ENCODE measurements at regions not wholly inside any gene's neighbourhood (a gene's known extent, or its start where the extent isn't known, plus 50 kb on each side); places are given as distances from the start of the nearest gene placed in this dataset.

GRCh38 chr9:12091865-12092527 is 601.2 kb upstream of the TYRP1 start:
- no peak overlapping the region for H3K9ac ChIP-seq (replicated peaks; ENCODE audit: extremely low read depth, insufficient read depth, low read length)
- ChIA-PET CTCF (no interaction called here), POLR2A (no interaction called here)
- intact Hi-C loops (cut with micrococcal nuclease) (no loop called here), dilution Hi-C loops (cut with MboI; ENCODE audit: extremely low pct_ligation_motif_present, low sequenced_read_pairs) (no loop called here)
- H3K27ac ChIP-seq (ENCODE audit: insufficient read depth, low read depth, low read length), result no peak overlapping the region
- BruUV-seq (replicated peaks), result no TSS peak
- H3K4me1 ChIP-seq (ENCODE audit: control insufficient read depth, extremely low read depth, insufficient read depth, low read length), result no peaks in the 10 kb centered on the region
- TF ChIP-seq FOS (IDR thresholded peaks at IDR 0.05; ENCODE audit: borderline replicate concordance, insufficient read depth, low read length), result no peak
- H3K4me2 ChIP-seq (ENCODE audit: insufficient read depth, low read length), result no peak overlapping the region
- no peak for FAIRE-seq
- no peaks in the 10 kb centered on the region for H3K27me3 ChIP-seq (ENCODE audit: control insufficient read depth in 2 of 2, insufficient read depth in 2 of 2, low read length in 2 of 2)
- H2AFZ ChIP-seq (ENCODE audit: low read depth, low read length), result no peak overlapping the region
- H3K4me3 ChIP-seq (replicated peaks in 1 of 3; ENCODE audit: insufficient read depth in 1 of 3, low read depth in 1 of 3, low read length in 3 of 3), result no peak overlapping the region
- DNase-seq (ENCODE audit: low read depth, low spot score), result no peak
- H3K9me3 ChIP-seq (replicated peaks; ENCODE audit: control insufficient read depth, insufficient read depth, low read length), result peaks cover 5% of the 10 kb centered on the region
- no peaks in the 10 kb centered on the region for H3K9me1 ChIP-seq (replicated peaks; ENCODE audit: control insufficient read depth, extremely low read depth, insufficient read depth, low read length)
- H4K20me1 ChIP-seq (replicated peaks; ENCODE audit: control insufficient read depth, extremely low read depth, insufficient read depth, low read length), result no peaks in the 10 kb centered on the region
- no peaks in the 10 kb centered on the region for H3K36me3 ChIP-seq (ENCODE audit: control insufficient read depth in 2 of 2, extremely low read depth in 1 of 2, insufficient read depth in 2 of 2, low read length in 2 of 2)
- no peaks in the 10 kb centered on the region for H3K79me2 ChIP-seq (ENCODE audit: control insufficient read depth, insufficient read depth, low read length)

- no TSS peak for BruUV-seq (replicated peaks)
- Histone ChIP-seq H3K4me3 (replicated peaks in 1 of 3; ENCODE audit: insufficient read depth in 1 of 3, low read depth in 1 of 3, low read length in 3 of 3) (no peak overlapping the region), H3K9me1 (replicated peaks; ENCODE audit: control insufficient read depth, extremely low read depth, insufficient read depth, low read length) (no peaks in the 10 kb centered on the region), H3K79me2 (ENCODE audit: control insufficient read depth, insufficient read depth, low read length) (no peaks in the 10 kb centered on the region), H3K9ac (replicated peaks; ENCODE audit: extremely low read depth, insufficient read depth, low read length) (no peak overlapping the region), H3K27me3 (ENCODE audit: control insufficient read depth in 2 of 2, insufficient read depth in 2 of 2, low read length in 2 of 2) (no peaks in the 10 kb centered on the region), H3K4me2 (ENCODE audit: insufficient read depth, low read length) (no peak overlapping the region), H3K36me3 (ENCODE audit: control insufficient read depth in 2 of 2, extremely low read depth in 1 of 2, insufficient read depth in 2 of 2, low read length in 2 of 2) (no peaks in the 10 kb centered on the region), H4K20me1 (replicated peaks; ENCODE audit: control insufficient read depth, extremely low read depth, insufficient read depth, low read length) (no peaks in the 10 kb centered on the region), H3K9me3 (replicated peaks; ENCODE audit: control insufficient read depth, insufficient read depth, low read length) (peaks cover 5% of the 10 kb centered on the region), H3K4me1 (ENCODE audit: control insufficient read depth, extremely low read depth, insufficient read depth, low read length) (no peaks in the 10 kb centered on the region), H2AFZ (ENCODE audit: low read depth, low read length) (no peak overlapping the region), H3K27ac (ENCODE audit: insufficient read depth, low read depth, low read length) (no peak overlapping the region)
- ChIA-PET CTCF (no interaction called here), POLR2A (no interaction called here)
- dilution Hi-C loops (cut with MboI; ENCODE audit: extremely low pct_ligation_motif_present, low sequenced_read_pairs) (no loop called here), intact Hi-C loops (cut with micrococcal nuclease) (no loop called here)
- FAIRE-seq (no peak), DNase-seq (ENCODE audit: low read depth, low spot score) (no peak)
- TF ChIP-seq JUN (IDR thresholded peaks at IDR 0.05; ENCODE audit: borderline replicate concordance, insufficient read depth, insufficient read length, low read depth) (no peak), GATA2 (IDR thresholded peaks at IDR 0.05; ENCODE audit: insufficient read depth, insufficient read length, low read depth, low read length) (no peak), POLR2A (IDR thresholded peaks at IDR 0.05; ENCODE audit: low read depth, low read length) (no peak), POLR2AphosphoS5 (IDR thresholded peaks at IDR 0.05; ENCODE audit: insufficient read depth, low read depth, low read length) (no peak), MAX (IDR thresholded peaks at IDR 0.05; ENCODE audit: insufficient read depth, insufficient read length) (no peak), EZH2 (IDR thresholded peaks at IDR 0.05; ENCODE audit: borderline replicate concordance, low read depth, low read length, severe bottlenecking) (no peak), FOS (IDR thresholded peaks at IDR 0.05; ENCODE audit: borderline replicate concordance, insufficient read depth, low read length) (no peak), CTCF (IDR thresholded peaks at IDR 0.05; ENCODE audit: extremely low read depth in 1 of 2, insufficient read depth in 1 of 2, low read depth in 1 of 2, low read length in 2 of 2) (no peak), MYC (IDR thresholded peaks at IDR 0.05; ENCODE audit: low read depth, low read length) (no peak)
Measured at GRCh38 chr9:12094046-12094445, 599.1 kb upstream of the TYRP1 start.
